SK-N-SH treated with all-trans-retinoic acid at 6 μM for 48 hours (cell line): ENCODE measurements at regions not wholly inside any gene's neighbourhood (a gene's known extent, or its start where the extent isn't known, plus 50 kb on each side); places are given as distances from the start of the nearest gene placed in this dataset.

Experiments
- ATAC-seq: fragments of 200-7000 bp; cut with Tn5 transposase; 3 replicates; pipeline ENCODE4 v1.9.1; 2020; ENCODE audit warnings: mild to moderate bottlenecking, moderate library complexity
- ARNTL ChIP-seq: fragments of 450-650 bp; formaldehyde crosslinking; IDR thresholded peaks from 2 replicates; pipeline ENCODE4 v1.5.0; 2020; ENCODE audit warnings: low read depth, mild to moderate bottlenecking, moderate library complexity, borderline replicate concordance
- BACH2 ChIP-seq: fragments of 250-450 bp; sonication (Bioruptor Pico); IDR thresholded peaks from 2 replicates; pipeline ENCODE4 v1.9.0; 2021; ENCODE audit warnings: mild to moderate bottlenecking, borderline replicate concordance
- CREB5 ChIP-seq: fragments of 250-450 bp; sonication (Bioruptor Pico); IDR thresholded peaks from 2 replicates; pipeline ENCODE4 v1.5.1; 2020; ENCODE audit warnings: low read depth, mild to moderate bottlenecking, moderate library complexity
- CSDC2 ChIP-seq: fragments of 250-450 bp; sonication (Bioruptor Pico); IDR thresholded peaks from 2 replicates; pipeline ENCODE4 v1.5.0; 2020; ENCODE audit warnings: mild to moderate bottlenecking, moderate library complexity
- ESRRG ChIP-seq: fragments of 250-450 bp; sonication (Bioruptor Pico); IDR thresholded peaks from 2 replicates; pipeline ENCODE4 v1.6.1; 2021; ENCODE audit warnings: mild to moderate bottlenecking
- GLIS3 ChIP-seq: fragments of 250-450 bp; sonication (Bioruptor Pico); IDR thresholded peaks from 2 replicates; pipeline ENCODE4 v1.5.0; 2020; ENCODE audit warnings: mild to moderate bottlenecking, moderate library complexity
- OSR1 ChIP-seq: fragments of 250-450 bp; sonication (Bioruptor Pico); IDR thresholded peaks from 2 replicates; pipeline ENCODE4 v1.8.0; 2022; ENCODE audit warnings: moderate library complexity, mild to moderate bottlenecking, inconsistent platforms
- PPARA ChIP-seq: fragments of 250-450 bp; sonication (Bioruptor Pico); IDR thresholded peaks from 2 replicates; pipeline ENCODE4 v1.5.0; 2020; ENCODE audit warnings: mild to moderate bottlenecking, borderline replicate concordance
- RARB ChIP-seq: fragments of 250-450 bp; sonication (Bioruptor Pico); IDR thresholded peaks from 2 replicates; pipeline ENCODE4 v1.8.0; 2021; ENCODE audit warnings: mild to moderate bottlenecking, moderate library complexity
- SNAI2 ChIP-seq: fragments of 250-450 bp; sonication (Bioruptor Pico); IDR thresholded peaks from 2 replicates; pipeline ENCODE4 v1.5.0; 2020; ENCODE audit warnings: mild to moderate bottlenecking, moderate library complexity
- TCF4 ChIP-seq: fragments of 250-450 bp; sonication (Bioruptor Pico); IDR thresholded peaks from 2 replicates; pipeline ENCODE4 v1.8.0; 2021; ENCODE audit warnings: mild to moderate bottlenecking, moderate library complexity, borderline replicate concordance
- TOX ChIP-seq: fragments of 250-450 bp; sonication (Bioruptor Pico); IDR thresholded peaks from 2 replicates; pipeline ENCODE4 v1.8.0; 2021; ENCODE audit warnings: mild to moderate bottlenecking, moderate library complexity, borderline replicate concordance
- TSHZ2 ChIP-seq: fragments of 250-450 bp; sonication (Bioruptor Pico); IDR thresholded peaks from 2 replicates; pipeline ENCODE4 v1.5.0; 2020; ENCODE audit warnings: mild to moderate bottlenecking, moderate library complexity
- ZC3H10 ChIP-seq: fragments of 250-450 bp; sonication (Bioruptor Pico); IDR thresholded peaks from 2 replicates; pipeline ENCODE4 v1.5.1; 2021; ENCODE audit warnings: mild to moderate bottlenecking, moderate library complexity
- ZFP3 ChIP-seq: fragments of 250-450 bp; sonication (Bioruptor Pico); IDR thresholded peaks from 2 replicates; pipeline ENCODE4 v1.5.0; 2020; ENCODE audit warnings: mild to moderate bottlenecking, moderate library complexity
- ZFP30 ChIP-seq: fragments of 450-650 bp; formaldehyde crosslinking; IDR thresholded peaks from 2 replicates; pipeline ENCODE4 v1.5.0; 2022; ENCODE audit warnings: mild to moderate bottlenecking, moderate library complexity
- ZNF565 ChIP-seq: fragments of 450-650 bp; formaldehyde crosslinking; conservative IDR thresholded peaks from 2 replicates; pipeline ENCODE4 v1.5.0; 2020; ENCODE audit warnings: low read depth, mild to moderate bottlenecking, moderate library complexity
- ZNF70 ChIP-seq: fragments of 450-650 bp; formaldehyde crosslinking; IDR thresholded peaks from 2 replicates; pipeline ENCODE4 v1.5.0; 2020; ENCODE audit warnings: mild to moderate bottlenecking, moderate library complexity
- ZNF8 ChIP-seq: fragments of 450-650 bp; formaldehyde crosslinking; IDR thresholded peaks from 2 replicates; pipeline ENCODE4 v1.5.0; 2020; ENCODE audit warnings: mild to moderate bottlenecking, moderate library complexity
- TF ChIP-seq, protein P1 (sequence below): fragments of 250-450 bp; sonication (Bioruptor Pico); IDR thresholded peaks from 2 replicates; pipeline ENCODE4 v1.8.0; 2021; ENCODE audit warnings: low read depth, mild to moderate bottlenecking, moderate library complexity, borderline replicate concordance
- TF ChIP-seq, protein P2 (sequence below): fragments of 250-450 bp; sonication (Bioruptor Pico); IDR thresholded peaks from 2 replicates; pipeline ENCODE4 v1.8.0; 2020; ENCODE audit warnings: mild to moderate bottlenecking, moderate library complexity, borderline replicate concordance

GRCh38 chr9:28661853-28662252, 1088.6 kb upstream of the C9orf72 start (continued):
- TF ChIP-seq, protein P1, sequence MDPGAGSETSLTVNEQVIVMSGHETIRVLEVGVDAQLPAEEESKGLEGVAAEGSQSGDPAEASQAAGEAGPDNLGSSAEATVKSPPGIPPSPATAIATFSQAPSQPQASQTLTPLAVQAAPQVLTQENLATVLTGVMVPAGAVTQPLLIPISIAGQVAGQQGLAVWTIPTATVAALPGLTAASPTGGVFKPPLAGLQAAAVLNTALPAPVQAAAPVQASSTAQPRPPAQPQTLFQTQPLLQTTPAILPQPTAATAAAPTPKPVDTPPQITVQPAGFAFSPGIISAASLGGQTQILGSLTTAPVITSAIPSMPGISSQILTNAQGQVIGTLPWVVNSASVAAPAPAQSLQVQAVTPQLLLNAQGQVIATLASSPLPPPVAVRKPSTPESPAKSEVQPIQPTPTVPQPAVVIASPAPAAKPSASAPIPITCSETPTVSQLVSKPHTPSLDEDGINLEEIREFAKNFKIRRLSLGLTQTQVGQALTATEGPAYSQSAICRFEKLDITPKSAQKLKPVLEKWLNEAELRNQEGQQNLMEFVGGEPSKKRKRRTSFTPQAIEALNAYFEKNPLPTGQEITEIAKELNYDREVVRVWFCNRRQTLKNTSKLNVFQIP = no peak
- TF ChIP-seq GLIS3 (CRISPR knock-in tag) (no peak), ZFP30 (no peak), ESRRG (CRISPR knock-in tag) (no peak), ZC3H10 (CRISPR knock-in tag) (no peak), RARB (CRISPR knock-in tag) (no peak), PPARA (CRISPR knock-in tag) (no peak)
- TF ChIP-seq, all 23 proteins: peak for 0

DNA sequence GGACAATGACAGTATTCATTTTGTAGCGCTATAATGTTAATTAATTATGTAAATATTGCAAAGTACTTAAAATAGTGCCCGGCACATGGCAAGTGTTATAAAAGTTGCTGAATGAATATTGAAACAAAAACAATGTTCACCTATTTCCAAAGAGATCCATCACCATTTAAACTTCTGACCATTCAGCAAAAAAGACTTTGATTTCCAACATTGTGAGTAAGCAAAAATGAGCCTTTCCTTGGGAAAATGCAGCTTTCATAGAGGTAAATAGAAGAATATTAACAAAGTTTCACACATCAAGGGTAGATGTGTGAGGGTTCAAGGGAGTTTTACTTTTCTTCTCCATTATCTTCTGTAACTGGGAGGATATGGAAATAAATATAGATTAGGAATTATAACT, 1089.4 kb upstream of the C9orf72 start:
- no peak for TF ChIP-seq SNAI2

DNA sequence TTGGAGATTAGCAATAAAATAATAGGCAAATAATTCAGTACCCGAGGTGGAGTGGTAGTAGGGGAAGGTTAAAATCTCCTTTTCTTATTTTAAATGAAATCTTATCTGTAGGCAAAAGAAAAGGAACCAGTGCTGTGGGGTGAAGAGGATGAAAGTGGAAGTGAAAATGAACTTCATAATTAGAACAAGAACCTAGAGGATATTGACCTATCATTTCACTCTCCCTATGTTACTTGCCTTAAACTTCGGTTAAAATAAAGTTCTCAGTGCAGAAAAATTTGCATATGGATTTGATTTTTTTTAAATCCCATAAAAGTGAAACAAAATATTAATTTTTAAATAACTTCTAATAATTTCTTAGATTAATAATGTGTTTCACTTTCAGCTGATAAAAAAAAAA, 1094.9 kb upstream of the C9orf72 start:
- no peak for ATAC-seq
- TF ChIP-seq CSDC2 = no peak
- TF ChIP-seq ZFP30 = no peak
- TF ChIP-seq, protein P2, sequence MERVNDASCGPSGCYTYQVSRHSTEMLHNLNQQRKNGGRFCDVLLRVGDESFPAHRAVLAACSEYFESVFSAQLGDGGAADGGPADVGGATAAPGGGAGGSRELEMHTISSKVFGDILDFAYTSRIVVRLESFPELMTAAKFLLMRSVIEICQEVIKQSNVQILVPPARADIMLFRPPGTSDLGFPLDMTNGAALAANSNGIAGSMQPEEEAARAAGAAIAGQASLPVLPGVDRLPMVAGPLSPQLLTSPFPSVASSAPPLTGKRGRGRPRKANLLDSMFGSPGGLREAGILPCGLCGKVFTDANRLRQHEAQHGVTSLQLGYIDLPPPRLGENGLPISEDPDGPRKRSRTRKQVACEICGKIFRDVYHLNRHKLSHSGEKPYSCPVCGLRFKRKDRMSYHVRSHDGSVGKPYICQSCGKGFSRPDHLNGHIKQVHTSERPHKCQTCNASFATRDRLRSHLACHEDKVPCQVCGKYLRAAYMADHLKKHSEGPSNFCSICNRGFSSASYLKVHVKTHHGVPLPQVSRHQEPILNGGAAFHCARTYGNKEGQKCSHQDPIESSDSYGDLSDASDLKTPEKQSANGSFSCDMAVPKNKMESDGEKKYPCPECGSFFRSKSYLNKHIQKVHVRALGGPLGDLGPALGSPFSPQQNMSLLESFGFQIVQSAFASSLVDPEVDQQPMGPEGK (CRISPR knock-in tag) = no peak
- no peak for TF ChIP-seq RARB (CRISPR knock-in tag)
- TF ChIP-seq TOX (CRISPR knock-in tag) = no peak
- TF ChIP-seq ZC3H10 (CRISPR knock-in tag) = no peak
- TF ChIP-seq ZFP3 (CRISPR knock-in tag) = no peak
- TF ChIP-seq ZNF565 (CRISPR knock-in tag) = no peak

More for the DNA sequence above, 1089.4 kb upstream of the C9orf72 start:
- ATAC-seq = no peak

- no peak for ATAC-seq
- TF ChIP-seq CSDC2 (no peak), TOX (CRISPR knock-in tag) (no peak), ZFP30 (no peak), ARNTL (CRISPR knock-in tag) (no peak), ZNF565 (CRISPR knock-in tag) (no peak), OSR1 (no peak), ZNF8 (CRISPR knock-in tag) (no peak), ZFP3 (CRISPR knock-in tag) (no peak), ZNF70 (no peak), ZC3H10 (CRISPR knock-in tag) (no peak)
- TF ChIP-seq, protein P2 (CRISPR knock-in tag) = no peak
- TF ChIP-seq, all 23 proteins: peak for 0
These were observed 1097.7 kb upstream of the C9orf72 start for GRCh38 chr9:28671000-28671399.

DNA sequence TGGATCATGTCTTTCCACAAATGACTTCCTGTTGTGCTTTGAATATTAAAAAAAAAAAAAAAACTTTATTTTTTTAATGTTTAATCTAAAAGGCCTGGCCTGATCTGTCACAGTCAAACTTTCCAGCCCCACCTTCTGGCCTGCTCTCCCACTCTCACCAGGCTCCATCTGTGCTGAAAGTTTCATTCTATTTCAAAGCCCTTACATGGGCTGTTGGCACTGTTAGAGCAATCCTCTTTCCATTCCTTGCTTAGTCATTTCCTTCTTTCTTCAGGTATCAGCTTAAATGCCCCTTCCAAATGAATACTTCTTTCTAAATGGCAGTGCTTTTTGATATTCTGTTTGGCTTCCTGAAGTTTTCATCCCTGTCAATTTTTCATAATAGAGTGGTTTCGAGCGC, 1104.8 kb upstream of the C9orf72 start:
- peak; percentile 89 for ATAC-seq

More for the DNA sequence above, 1104.8 kb upstream of the C9orf72 start:
- no peak for TF ChIP-seq OSR1
- TF ChIP-seq TCF4 (CRISPR knock-in tag) = no peak
- no peak for TF ChIP-seq ZNF70
- no peak for TF ChIP-seq GLIS3 (CRISPR knock-in tag)
- no peak for TF ChIP-seq BACH2 (CRISPR knock-in tag)
- TF ChIP-seq ARNTL (CRISPR knock-in tag) = no peak
- TF ChIP-seq, protein P2 (CRISPR knock-in tag) = no peak
- no peak for TF ChIP-seq RARB (CRISPR knock-in tag)
- no peak for TF ChIP-seq CSDC2
- no peak for TF ChIP-seq ESRRG (CRISPR knock-in tag)
- TF ChIP-seq CREB5 (CRISPR knock-in tag) = no peak
- TF ChIP-seq SNAI2 = no peak
- no peak for TF ChIP-seq TSHZ2 (CRISPR knock-in tag)
